ENCODE measurements at regions not wholly inside any gene's neighbourhood (a gene's known extent, or its start where the extent isn't known, plus 50 kb on each side); places are given as distances from the start of the nearest gene placed in this dataset.

DNA sequence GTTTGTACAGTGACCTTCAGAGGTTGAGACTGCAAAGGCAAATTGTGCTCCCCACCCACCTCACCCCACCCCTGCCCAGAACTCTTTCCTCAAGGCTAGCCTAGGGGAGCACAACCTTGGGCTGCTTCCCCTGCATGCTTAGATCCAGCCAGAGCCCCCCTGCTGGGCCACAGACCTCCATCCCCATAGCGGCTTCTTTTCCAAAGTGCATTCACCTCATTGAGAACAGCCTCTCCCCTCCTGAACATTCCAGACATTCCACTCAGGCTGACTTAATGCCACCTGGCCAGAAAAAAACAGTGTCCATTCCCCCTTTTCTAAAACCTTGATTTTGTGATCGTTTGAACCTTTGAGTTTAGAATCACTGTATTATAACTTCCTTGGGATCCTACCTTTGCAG, 124.4 kb upstream of the TOPAZ1 start:
- TF ChIP-seq, protein P1, sequence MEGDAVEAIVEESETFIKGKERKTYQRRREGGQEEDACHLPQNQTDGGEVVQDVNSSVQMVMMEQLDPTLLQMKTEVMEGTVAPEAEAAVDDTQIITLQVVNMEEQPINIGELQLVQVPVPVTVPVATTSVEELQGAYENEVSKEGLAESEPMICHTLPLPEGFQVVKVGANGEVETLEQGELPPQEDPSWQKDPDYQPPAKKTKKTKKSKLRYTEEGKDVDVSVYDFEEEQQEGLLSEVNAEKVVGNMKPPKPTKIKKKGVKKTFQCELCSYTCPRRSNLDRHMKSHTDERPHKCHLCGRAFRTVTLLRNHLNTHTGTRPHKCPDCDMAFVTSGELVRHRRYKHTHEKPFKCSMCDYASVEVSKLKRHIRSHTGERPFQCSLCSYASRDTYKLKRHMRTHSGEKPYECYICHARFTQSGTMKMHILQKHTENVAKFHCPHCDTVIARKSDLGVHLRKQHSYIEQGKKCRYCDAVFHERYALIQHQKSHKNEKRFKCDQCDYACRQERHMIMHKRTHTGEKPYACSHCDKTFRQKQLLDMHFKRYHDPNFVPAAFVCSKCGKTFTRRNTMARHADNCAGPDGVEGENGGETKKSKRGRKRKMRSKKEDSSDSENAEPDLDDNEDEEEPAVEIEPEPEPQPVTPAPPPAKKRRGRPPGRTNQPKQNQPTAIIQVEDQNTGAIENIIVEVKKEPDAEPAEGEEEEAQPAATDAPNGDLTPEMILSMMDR (IDR thresholded peaks at IDR 0.05): no peak
- TF ChIP-seq POLR2A (IDR thresholded peaks at IDR 0.05): no peak

All from vagina (tissue), 2 donors.